GM23248 (cell line): ENCODE measurements at regions not wholly inside any gene's neighbourhood (a gene's known extent, or its start where the extent isn't known, plus 50 kb on each side); places are given as distances from the start of the nearest gene placed in this dataset.

Experiments used
- DNase-seq: peaks from one replicate; pipeline ENCODE4 v3.0.0-alpha.2; 2015
- H2AFZ ChIP-seq: fragments of 200-600 bp; sonication (generic); 2 replicates; pipeline ENCODE4 v1.6.1; 2016; ENCODE audit warnings: antibody characterized with exemption
- H3F3A ChIP-seq: fragments of 200-600 bp; sonication (generic); 2 replicates; pipeline ENCODE4 v1.6.1; 2016; ENCODE audit warnings: mild to moderate bottlenecking, antibody characterized with exemption, mixed run types; ENCODE audit not compliant: insufficient read depth
- H3K27ac ChIP-seq: fragments of 200-600 bp; sonication (generic); 2 replicates; pipeline ENCODE4 v1.5.1; 2016; ENCODE audit warnings: mild to moderate bottlenecking
- H3K27me3 ChIP-seq: fragments of 200-600 bp; sonication (generic); replicated peaks from 2 replicates; pipeline ENCODE4 v1.6.1; 2016; ENCODE audit warnings: mild to moderate bottlenecking; ENCODE audit not compliant: insufficient read depth
- H3K36me3 ChIP-seq: fragments of 200-600 bp; sonication (generic); 2 replicates; pipeline ENCODE4 v1.6.1; 2016; ENCODE audit warnings: low read depth, mild to moderate bottlenecking
- H3K4me1 ChIP-seq: fragments of 200-600 bp; sonication (generic); 2 replicates; pipeline ENCODE4 v1.6.1; 2016; ENCODE audit warnings: mild to moderate bottlenecking; ENCODE audit not compliant: insufficient read depth
- H3K4me2 ChIP-seq: fragments of 200-600 bp; sonication (generic); one replicate; pipeline ENCODE4 v1.6.1; 2016; ENCODE audit warnings: mild to moderate bottlenecking; ENCODE audit not compliant: unreplicated experiment
- H3K4me3 ChIP-seq: fragments of 200-600 bp; sonication (generic); 2 replicates; pipeline ENCODE4 v1.5.1; 2016; ENCODE audit warnings: mild to moderate bottlenecking
- H3K79me2 ChIP-seq: fragments of 200-600 bp; sonication (generic); 2 replicates; pipeline ENCODE4 v1.6.1; 2016; ENCODE audit warnings: mild to moderate bottlenecking; ENCODE audit not compliant: insufficient read depth
- H3K9ac ChIP-seq: fragments of 200-600 bp; sonication (generic); 2 replicates; pipeline ENCODE4 v1.6.1; 2016; ENCODE audit warnings: mild to moderate bottlenecking
- H3K9me2 ChIP-seq: fragments of 200-600 bp; sonication (generic); 2 replicates; pipeline ENCODE4 v1.6.1; 2016; ENCODE audit warnings: mixed run types, mild to moderate bottlenecking, moderate library complexity; ENCODE audit not compliant: insufficient read depth
- H3K9me3 ChIP-seq: fragments of 200-600 bp; sonication (generic); one replicate; pipeline ENCODE4 v1.6.1; 2017; ENCODE audit warnings: low read depth
- H4K20me1 ChIP-seq: fragments of 200-600 bp; sonication (generic); 2 replicates; pipeline ENCODE4 v1.6.0; 2016; ENCODE audit not compliant: insufficient read depth
- EZH2 ChIP-seq: fragments of 200-600 bp; sonication (generic); IDR thresholded peaks from 2 replicates; pipeline ENCODE4 v1.6.1; 2018; ENCODE audit warnings: antibody characterized with exemption, mild to moderate bottlenecking; ENCODE audit not compliant: insufficient read depth, poor library complexity, severe bottlenecking
- EZH2phosphoT487 ChIP-seq: fragments of 200-600 bp; sonication (generic); IDR thresholded peaks from 2 replicates; pipeline ENCODE4 v1.6.1; 2018; ENCODE audit warnings: antibody characterized with exemption, moderate library complexity, mild to moderate bottlenecking, low read depth; ENCODE audit not compliant: insufficient read depth
- WGBS, 2 experiments: methylation state at CpG; one replicate each; pipeline ENCODE4 v1.1.6; 2015 to 2017; ENCODE audit warnings: low lambda C conversion rate in 2 of 2, low coverage in 1 of 2; ENCODE audit errors: missing lambda C conversion rate in 2 of 2; 5-methylcytosine and 5-hydroxymethylcytosine counted together
- in situ Hi-C: fragments of 300-500 bp; cut with MboI; formaldehyde crosslinking; loops from 2 replicates; pipeline ENCODE4 v1.15.0; 2020

DNA sequence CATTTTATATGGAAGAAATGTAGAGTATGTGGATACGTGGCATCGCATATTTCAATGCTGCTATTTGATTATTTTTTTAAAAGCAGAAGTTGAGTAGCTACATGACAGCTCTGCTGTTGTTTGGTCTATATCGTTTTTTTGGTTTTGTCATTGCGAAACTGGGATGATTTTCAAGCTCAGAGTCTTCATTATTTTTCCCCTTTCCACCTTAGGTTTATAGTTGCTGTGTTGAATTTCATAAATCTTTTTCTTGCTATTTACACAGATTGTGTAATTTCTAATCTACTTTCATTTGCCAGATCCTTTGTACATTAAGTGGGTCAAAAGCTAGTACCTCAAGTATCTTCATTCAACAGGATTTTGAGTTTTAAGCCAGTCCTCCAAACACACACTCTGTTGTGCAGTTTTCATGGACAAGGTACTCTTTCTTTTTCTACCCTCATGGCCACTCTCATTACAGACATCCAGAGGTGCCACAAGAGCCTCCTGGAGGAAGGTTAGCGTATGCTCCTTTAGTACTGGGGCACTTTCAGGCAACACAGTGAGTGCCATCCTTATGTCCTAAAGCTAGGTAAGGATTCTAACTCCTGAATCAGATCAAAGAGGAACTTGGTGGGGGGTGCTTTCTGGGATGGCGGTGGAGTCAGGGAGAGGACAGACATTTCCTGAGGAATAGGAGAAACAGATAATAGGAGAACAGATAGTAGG lies 123.2 kb downstream of the FHIP1A start:
- in situ Hi-C loops = no loop called here
- H3K27me3 ChIP-seq = no peaks in the 10 kb centered on the region
- no peaks in the 10 kb centered on the region for H3K9me2 ChIP-seq
- WGBS, 2 experiments = 69 to 76% methylated on average over 6 of the region's 6 CpGs
- H3K79me2 ChIP-seq = no peaks in the 10 kb centered on the region
- no peak for DNase-seq
- no peak overlapping the region for H2AFZ ChIP-seq
- H3K9me3 ChIP-seq = no peaks in the 10 kb centered on the region
- no peaks in the 10 kb centered on the region for H3K4me1 ChIP-seq
- H3K4me2 ChIP-seq = no peak overlapping the region
- no peaks in the 10 kb centered on the region for H4K20me1 ChIP-seq
- H3K4me3 ChIP-seq = no peak overlapping the region
- H3K36me3 ChIP-seq = no peaks in the 10 kb centered on the region
- H3F3A ChIP-seq = no peaks in the 10 kb centered on the region
- H3K9ac ChIP-seq = no peak overlapping the region
- H3K27ac ChIP-seq = no peak overlapping the region
- TF ChIP-seq EZH2phosphoT487 (no peak), EZH2 (no peak)

DNA sequence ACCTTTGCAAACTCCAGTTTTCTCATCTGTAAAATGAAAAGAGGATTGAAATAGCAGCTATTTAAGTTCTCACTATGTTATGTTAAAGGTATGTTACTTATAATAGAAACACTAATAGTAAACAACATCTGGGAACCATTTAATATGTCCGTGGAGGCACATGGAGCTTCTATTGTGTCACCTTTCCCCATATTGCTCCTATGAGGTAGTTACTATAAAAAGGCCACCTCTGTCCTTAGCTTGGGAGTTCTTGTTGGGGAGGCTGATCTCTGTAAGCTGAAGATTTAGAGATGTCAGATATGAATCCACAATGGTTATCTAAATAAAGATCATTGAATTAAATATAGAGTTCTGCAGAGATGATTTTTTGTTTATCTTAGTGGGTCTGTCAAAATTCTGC lies 125.2 kb downstream of the FHIP1A start:
- Histone ChIP-seq H3K9me3 (no peaks in the 10 kb centered on the region), H3K27me3 (no peaks in the 10 kb centered on the region), H3F3A (no peaks in the 10 kb centered on the region; the same call in 1 of the 2 replicates), H3K27ac (no peak overlapping the region), H3K79me2 (no peaks in the 10 kb centered on the region), H3K4me1 (no peaks in the 10 kb centered on the region), H4K20me1 (no peaks in the 10 kb centered on the region), H3K9me2 (no peaks in the 10 kb centered on the region), H3K4me2 (no peak overlapping the region), H3K36me3 (no peaks in the 10 kb centered on the region), H3K4me3 (no peak overlapping the region), H2AFZ (no peak overlapping the region), H3K9ac (no peak overlapping the region)
- no peak for DNase-seq
- in situ Hi-C loops = no loop called here
- TF ChIP-seq EZH2phosphoT487 = no peak
- TF ChIP-seq EZH2 = no peak
- WGBS, 2 experiments = 3 to 8% methylated on average over 1 of the region's 1 CpG

GRCh38 chr4:151535366-151535765 lies 126.4 kb downstream of the FHIP1A start:
- no peaks in the 10 kb centered on the region for H3K79me2 ChIP-seq
- TF ChIP-seq EZH2 = no peak
- TF ChIP-seq EZH2phosphoT487 = no peak
- H2AFZ ChIP-seq = no peak overlapping the region
- H3K9ac ChIP-seq = no peak overlapping the region
- no peak overlapping the region for H3K27ac ChIP-seq
- H3K9me3 ChIP-seq = no peaks in the 10 kb centered on the region
- no peaks in the 10 kb centered on the region for H4K20me1 ChIP-seq
- peaks cover 3% of the 10 kb centered on the region for H3F3A ChIP-seq
- DNase-seq = no peak
- H3K4me2 ChIP-seq = no peak overlapping the region
- in situ Hi-C loops = no loop called here
- H3K36me3 ChIP-seq = no peaks in the 10 kb centered on the region
- H3K4me3 ChIP-seq = no peak overlapping the region
- H3K27me3 ChIP-seq = no peaks in the 10 kb centered on the region
- H3K9me2 ChIP-seq = no peaks in the 10 kb centered on the region
- H3K4me1 ChIP-seq = peaks cover 3% of the 10 kb centered on the region

- Histone ChIP-seq H3K9me2 (no peaks in the 10 kb centered on the region), H3K9me3 (no peaks in the 10 kb centered on the region), H3K27ac (no peak overlapping the region), H3F3A (peaks cover 24% of the 10 kb centered on the region), H3K36me3 (no peaks in the 10 kb centered on the region), H3K9ac (no peak overlapping the region), H3K27me3 (no peaks in the 10 kb centered on the region), H3K4me3 (no peak overlapping the region), H2AFZ (no peak overlapping the region), H4K20me1 (no peaks in the 10 kb centered on the region), H3K4me2 (no peak overlapping the region), H3K4me1 (peaks cover 20% of the 10 kb centered on the region), H3K79me2 (no peaks in the 10 kb centered on the region)
- in situ Hi-C loops = no loop called here
- TF ChIP-seq EZH2 (no peak), EZH2phosphoT487 (no peak)
- peak; percentile 9 for DNase-seq
Measured at GRCh38 chr4:151537687-151538086, 128.7 kb downstream of the FHIP1A start.

- no peak overlapping the region for H3K9ac ChIP-seq
- H3K27me3 ChIP-seq = no peaks in the 10 kb centered on the region
- no peaks in the 10 kb centered on the region for H3K9me2 ChIP-seq
- no peaks in the 10 kb centered on the region for H3K36me3 ChIP-seq
- TF ChIP-seq EZH2phosphoT487 (no peak), EZH2 (no peak)
- DNase-seq = no peak
- no peak overlapping the region for H3K4me2 ChIP-seq
- H3K4me3 ChIP-seq = no peak overlapping the region
- H3F3A ChIP-seq = peaks cover 24% of the 10 kb centered on the region
- H3K27ac ChIP-seq = no peak overlapping the region
- no peak overlapping the region for H2AFZ ChIP-seq
- WGBS, 2 experiments = 94 to 98% methylated on average over 4 of the region's 4 CpGs
- in situ Hi-C loops = no loop called here
- H3K9me3 ChIP-seq = no peaks in the 10 kb centered on the region
- peaks cover 20% of the 10 kb centered on the region for H3K4me1 ChIP-seq
- H3K79me2 ChIP-seq = no peaks in the 10 kb centered on the region
- H4K20me1 ChIP-seq = no peaks in the 10 kb centered on the region
Measured at GRCh38 chr4:151538963-151539362, 130.0 kb downstream of the FHIP1A start.
